Adrenal gland (tissue), 9 donors: ENCODE measurements at regions not wholly inside any gene's neighbourhood (a gene's known extent, or its start where the extent isn't known, plus 50 kb on each side); places are given as distances from the start of the nearest gene placed in this dataset.

Experiments
- DNase-seq, 7 donors: peaks; one replicate each; pipeline ENCODE4 v3.0.0-alpha.2; 2019 to 2020
- H3K27ac ChIP-seq, 5 donors: fragments of 200-600 bp; sonication (generic) in 4 of 5; 1 replicate in 3 of 5; 2 replicates in 2 of 5; pipeline versions ENCODE4 v1.5.1 to v1.8.0; 2016 to 2020; ENCODE audit warnings: mild to moderate bottlenecking in 1 of 5
- H3K27me3 ChIP-seq: fragments of 200-600 bp; 2 replicates; pipeline ENCODE4 v1.8.0; 2021
- H3K36me3 ChIP-seq, 2 donors: fragments of 200-600 bp; replicated peaks in 1 of 2; 1 replicate in 1 of 2; 2 replicates in 1 of 2; pipeline versions ENCODE4 v1.5.1 to v1.8.0; 2018 to 2022
- H3K4me1 ChIP-seq, 2 donors: fragments of 200-600 bp; replicated peaks in 1 of 2; 1 replicate in 1 of 2; 2 replicates in 1 of 2; pipeline versions ENCODE4 v1.5.1 to v1.8.0; 2018 to 2021
- H3K4me3 ChIP-seq, 4 donors: fragments of 200-600 bp; sonication (generic) in 3 of 4; one replicate each; pipeline ENCODE4 v1.5.1; 2016 to 2018
- H3K9me3 ChIP-seq, 3 donors: fragments of 200-600 bp; sonication (generic) in 1 of 3; replicated peaks in 1 of 3; 1 replicate in 2 of 3; 2 replicates in 1 of 3; pipeline versions ENCODE4 v1.5.1 to v1.8.0; 2016 to 2021
- CTCF ChIP-seq, 6 experiments: fragments of 450-650 bp in 4 of 6; fragments of 200-600 bp in 2 of 6; sonication (generic) in 1 of 6; IDR thresholded peaks; 1 replicate in 5 of 6; 2 replicates in 1 of 6; pipeline versions ENCODE4 v1.5.1 to v1.8.0; 2016 to 2021; ENCODE audit warnings: antibody characterized with exemption in 6 of 6, mild to moderate bottlenecking in 2 of 6, moderate library complexity in 1 of 6
- POLR2A ChIP-seq, 2 donors: fragments of 450-650 bp; IDR thresholded peaks; one replicate each; pipeline ENCODE4 v1.6.1; 2017; ENCODE audit warnings: antibody characterized with exemption in 2 of 2, mild to moderate bottlenecking in 2 of 2, moderate library complexity in 1 of 2
- WGBS, 4 donors: extraction: QIAGEN DNeasy Blood & Tissue Kit in 2 of 4; methylation state at CpG; one replicate each; pipeline versions ENCODE4 v1.1.5 to v1.1.7; 2013 to 2017; 5-methylcytosine and 5-hydroxymethylcytosine counted together
- intact Hi-C, 2 donors: fragments of 100-400 bp; cut with DNase I; formaldehyde crosslinking; loops; one replicate each; pipeline versions ENCODE4 v1.14.1 to v1.15.0; 2022 to 2023
- donor health status: healthy with polysubstance abuse.
- donor health status: Bipolar disorder and iron deficiency.
- donor health status: DM: yes; HTN: yes; CAD: no.
- donor health status: DM: no; HTN: no; CAD: no.
- donor health status: DM: no; HTN: no; CAD: no.

GRCh38 chr2:167548396-167548795 lies 660.1 kb downstream of the XIRP2 start:
- Histone ChIP-seq H3K4me3 (no peak overlapping the region), H3K36me3 (no peaks in the 10 kb centered on the region), H3K27ac (no peak overlapping the region), H3K9me3 (no peaks in the 10 kb centered on the region), H3K4me1 (no peaks in the 10 kb centered on the region), H3K27me3 (no peaks in the 10 kb centered on the region)
- DNase-seq, result no peak
- WGBS, 4 donors, result 72 to 85% (median 79%) methylated on average over 2 of the region's 2 CpGs
- intact Hi-C loops, result loop anchor here in 1 of 2 donors (5.0 kb wide), 1 partner anchor 216 kb away; no protein-coding TSS in a partner anchor
- TF ChIP-seq POLR2A (IDR thresholded peaks at IDR 0.05), result no peak
- no peak for TF ChIP-seq CTCF (IDR thresholded peaks at IDR 0.05)

GRCh38 chr2:167544602-167545001 lies 656.3 kb downstream of the XIRP2 start:
- Histone ChIP-seq H3K4me3 (no peak overlapping the region), H3K4me1 (no peaks in the 10 kb centered on the region), H3K9me3 (no peaks in the 10 kb centered on the region), H3K36me3 (no peaks in the 10 kb centered on the region), H3K27me3 (no peaks in the 10 kb centered on the region), H3K27ac (no peak overlapping the region)
- intact Hi-C loops, result loop anchor here in 1 of 2 donors (5.0 kb wide), 1 partner anchor 212 kb away; no protein-coding TSS in a partner anchor
- TF ChIP-seq POLR2A (IDR thresholded peaks at IDR 0.05) (no peak), CTCF (IDR thresholded peaks at IDR 0.05) (no peak)
- DNase-seq, result no peak
- WGBS, 4 donors, result 93 to 98% (median 95%) methylated on average over 19 of the region's 19 CpGs

- Histone ChIP-seq H3K4me1 (no peaks in the 10 kb centered on the region), H3K36me3 (no peaks in the 10 kb centered on the region), H3K9me3 (no peaks in the 10 kb centered on the region), H3K4me3 (no peak overlapping the region), H3K27me3 (no peaks in the 10 kb centered on the region), H3K27ac (no peak overlapping the region)
- no peak for DNase-seq
- intact Hi-C loops, result no loop called here
- no peak for TF ChIP-seq CTCF (IDR thresholded peaks at IDR 0.05)
- TF ChIP-seq POLR2A (IDR thresholded peaks at IDR 0.05), result no peak
- WGBS, 4 donors, result 66 to 88% (median 76%) methylated on average over 4 of the region's 4 CpGs
Observed at GRCh38 chr2:167543721-167544120, 655.4 kb downstream of the XIRP2 start.

- Histone ChIP-seq H3K9me3 (no peaks in the 10 kb centered on the region), H3K4me3 (no peak overlapping the region), H3K36me3 (no peaks in the 10 kb centered on the region), H3K27ac (no peak overlapping the region), H3K4me1 (no peaks in the 10 kb centered on the region), H3K27me3 (no peaks in the 10 kb centered on the region)
- WGBS, 4 donors, result 82 to 86% (median 82%) methylated on average over 4 of the region's 4 CpGs
- intact Hi-C loops, result no loop called here
- no peak for TF ChIP-seq CTCF (IDR thresholded peaks at IDR 0.05)
- TF ChIP-seq POLR2A (IDR thresholded peaks at IDR 0.05), result no peak
- no peak for DNase-seq
Observed at GRCh38 chr2:167537743-167538142, 649.5 kb downstream of the XIRP2 start.
